MM.1S (cell line): ENCODE measurements at regions not wholly inside any gene's neighbourhood (a gene's known extent, or its start where the extent isn't known, plus 50 kb on each side); places are given as distances from the start of the nearest gene placed in this dataset.

Experiments
- CTCF ChIP-seq: fragments of 300-600 bp; sonication (generic); IDR thresholded peaks from 2 replicates; pipeline ENCODE4 v1.5.1; 2016; ENCODE audit warnings: antibody characterized with exemption, low read length, mixed read lengths
- EZH2 ChIP-seq: fragments of 300-600 bp; sonication (generic); optimal IDR thresholded peaks from 2 replicates; pipeline ENCODE3; 2017; ENCODE audit warnings: low read depth, mild to moderate bottlenecking, antibody characterized with exemption, low read length, mixed read lengths
- EZH2phosphoT487 ChIP-seq: fragments of 300-600 bp; sonication (generic); IDR thresholded peaks from 2 replicates; pipeline ENCODE4 v1.6.1; 2018; ENCODE audit warnings: antibody characterized with exemption, low read length

DNA sequence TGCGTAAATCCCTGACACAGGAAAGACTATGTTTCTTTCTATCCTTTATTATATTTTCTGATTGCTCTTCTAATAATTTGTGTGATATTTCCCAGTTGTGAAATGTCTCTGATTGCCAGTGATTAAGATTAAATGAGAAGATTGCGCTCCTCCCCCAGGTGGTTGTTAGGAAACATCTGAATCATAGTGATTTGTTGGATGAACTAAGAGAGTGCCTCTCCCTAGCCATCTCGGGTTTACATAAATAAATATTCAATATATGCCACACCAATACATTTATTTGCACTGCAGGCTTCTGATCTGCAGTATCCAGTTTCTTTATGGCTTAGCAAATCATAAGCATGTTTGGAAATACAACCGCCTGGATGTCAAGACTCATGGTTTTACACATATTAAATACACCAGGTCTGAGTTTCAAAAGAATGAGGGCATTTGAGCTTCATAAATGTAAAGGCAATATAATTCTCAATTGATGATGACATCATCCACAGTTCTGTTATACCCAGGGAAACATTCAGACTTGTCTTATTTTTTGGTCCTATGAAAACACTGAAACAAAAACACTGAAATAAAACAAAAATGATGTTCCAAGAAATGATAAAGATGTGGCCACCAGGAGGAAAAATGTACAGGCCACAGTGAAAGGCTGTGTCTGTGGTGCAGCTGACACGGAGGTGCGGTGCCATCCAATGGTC, 826.7 kb upstream of the ACVR2A start:
- TF ChIP-seq CTCF (no peak), EZH2phosphoT487 (no peak), EZH2 (no peak)
